HCT116 (cell line): ENCODE measurements at regions not wholly inside any gene's neighbourhood (a gene's known extent, or its start where the extent isn't known, plus 50 kb on each side); places are given as distances from the start of the nearest gene placed in this dataset.

ENCODE experiments used
- ATAC-seq: fragments of 200-7000 bp; cut with Tn5 transposase; 2 replicates; pipeline ENCODE4 v1.9.1; 2020; ENCODE audit warnings: mild to moderate bottlenecking, moderate library complexity
- BruUV-seq: library from RNA; stranded (reverse); fragments of 400-500 nt; replicated peaks from 2 replicates; lab custom pipeline; 2021; lab: Mats Ljungman, UMichigan
- CTCF ChIA-PET: fragments of 300-600 bp; sonication (Branson Sonifier 250); formaldehyde crosslinking; loops from one replicate; lab custom pipeline; 2021; ENCODE audit warnings: antibody characterized with exemption; lab: Charles Lee
- POLR2A ChIA-PET: fragments of 300-600, 350-600 bp; sonication (Branson Sonifier 250); formaldehyde crosslinking; loops from one replicate; lab custom pipeline; 2021; ENCODE audit warnings: antibody characterized with exemption; lab: Charles Lee
- RAD21 ChIA-PET, 2 experiments: fragments of 300-600 bp; sonication (Branson Sonifier 250); formaldehyde crosslinking; loops; one replicate each; lab custom pipeline; 2023; ENCODE audit warnings: low total read pairs in 2 of 2; ENCODE audit not compliant: uncharacterized antibody in 2 of 2, unreplicated experiment in 2 of 2, low non-redundant PET in 1 of 2; lab: Charles Lee
- DNase-seq: peaks from one replicate; pipeline ENCODE4 v3.0.0-alpha.2; 2010; ENCODE audit warnings: low read depth, low spot score
- H2AFZ ChIP-seq: fragments of 200-600 bp; shearing (Covaris generic), sonication (generic); 2 replicates; pipeline ENCODE4 v1.6.1; 2017; ENCODE audit warnings: low read depth, mixed run types, mixed read lengths, antibody characterized with exemption, low read length; ENCODE audit not compliant: poor library complexity, severe bottlenecking
- H3K27ac ChIP-seq: 2 replicates; pipeline ENCODE4 v1.5.1; 2012; ENCODE audit warnings: low read depth, low read length
- H3K27me3 ChIP-seq: fragments of 200-600 bp; sonication (generic); 2 replicates; pipeline ENCODE4 v1.6.1; 2016; ENCODE audit warnings: mixed run types, low read length, mixed read lengths; ENCODE audit not compliant: insufficient read depth
- H3K36me3 ChIP-seq, 2 experiments: fragments of 200-500 bp in 1 of 2; fragments of 200-600 bp in 1 of 2; sonication (Bioruptor generic) in 1 of 2; sonication (generic) in 1 of 2; 2 replicates each; pipeline versions ENCODE4 v1.5.1 to v1.6.1; 2014 to 2016; ENCODE audit warnings: low read length in 2 of 2, inconsistent platforms in 1 of 2, mixed read lengths in 1 of 2, mixed run types in 1 of 2; ENCODE audit not compliant: insufficient read depth in 2 of 2, control insufficient read depth in 1 of 2
- H3K4me1 ChIP-seq, 2 experiments: fragments of 200-600 bp in 1 of 2; sonication (generic) in 1 of 2; 2 replicates each; pipeline versions ENCODE4 v1.5.1 to v1.6.1; 2012 to 2017; ENCODE audit warnings: low read length in 2 of 2, inconsistent platforms in 1 of 2, mild to moderate bottlenecking in 1 of 2, mixed read lengths in 1 of 2, mixed run types in 1 of 2, moderate library complexity in 1 of 2; ENCODE audit not compliant: insufficient read depth in 2 of 2, control insufficient read depth in 1 of 2
- H3K4me2 ChIP-seq: fragments of 200-600 bp; sonication (generic); 2 replicates; pipeline ENCODE4 v1.6.1; 2017; ENCODE audit warnings: mixed run types, low read length, mixed read lengths
- H3K4me3 ChIP-seq, 2 experiments: fragments of 200-600 bp in 1 of 2; sonication (generic) in 1 of 2; replicated peaks in 1 of 2; 2 replicates each; pipeline ENCODE4 v1.5.1; 2011 to 2016; ENCODE audit warnings: low read length in 2 of 2, control low read depth in 1 of 2, low read depth in 1 of 2, mild to moderate bottlenecking in 1 of 2, mixed read lengths in 1 of 2, mixed run types in 1 of 2
- H3K79me2 ChIP-seq: fragments of 200-600 bp; sonication (generic); 2 replicates; pipeline ENCODE4 v1.6.1; 2017; ENCODE audit warnings: mild to moderate bottlenecking, mixed run types, low read length, moderate library complexity, mixed read lengths; ENCODE audit not compliant: insufficient read depth
- H3K9ac ChIP-seq: fragments of 200-600 bp; sonication (generic); 2 replicates; pipeline ENCODE4 v1.6.1; 2016; ENCODE audit warnings: low read length, mixed read lengths
- H3K9me2 ChIP-seq: fragments of 200-600 bp; sonication (generic), shearing (Covaris generic); 2 replicates; pipeline ENCODE4 v1.6.1; 2017; ENCODE audit warnings: mixed run types, mild to moderate bottlenecking, moderate library complexity; ENCODE audit not compliant: insufficient read depth
- H3K9me3 ChIP-seq, 2 experiments: fragments of 200-500 bp in 1 of 2; fragments of 200-600 bp in 1 of 2; sonication (Bioruptor generic) in 1 of 2; sonication (generic) in 1 of 2; 2 replicates each; pipeline ENCODE4 v1.6.1; 2014 to 2017; ENCODE audit warnings: low read length in 2 of 2, mixed read lengths in 2 of 2, inconsistent platforms in 1 of 2, low read depth in 1 of 2, mild to moderate bottlenecking in 1 of 2, mixed run types in 1 of 2, moderate library complexity in 1 of 2; ENCODE audit not compliant: control insufficient read depth in 1 of 2, insufficient read depth in 1 of 2
- H4K20me1 ChIP-seq: fragments of 200-600 bp; sonication (generic), shearing (Covaris generic); 2 replicates; pipeline ENCODE4 v1.6.1; 2017; ENCODE audit warnings: mixed run types, mild to moderate bottlenecking, moderate library complexity; ENCODE audit not compliant: insufficient read depth
- CEBPB ChIP-seq: IDR thresholded peaks from 2 replicates; pipeline ENCODE4 v1.6.1; 2012; ENCODE audit warnings: low read depth
- CTCF ChIP-seq, 3 experiments: fragments of 200-600 bp in 1 of 3; sonication (generic) in 1 of 3; IDR thresholded peaks in 2 of 3; conservative IDR thresholded peaks in 1 of 3; 2 replicates each; pipeline ENCODE4 v1.5.1; 2012 to 2017; ENCODE audit warnings: low read depth in 2 of 3, low read length in 2 of 3, antibody characterized with exemption in 1 of 3, borderline replicate concordance in 1 of 3, control low read depth in 1 of 3, mild to moderate bottlenecking in 1 of 3, mixed read lengths in 1 of 3, mixed run types in 1 of 3, moderate library complexity in 1 of 3; ENCODE audit not compliant: insufficient read depth in 1 of 3
- ELF1 ChIP-seq: IDR thresholded peaks from 2 replicates; pipeline ENCODE4 v1.6.1; 2012; ENCODE audit warnings: low read depth, borderline replicate concordance
- EZH2 ChIP-seq: fragments of 200-600 bp; sonication (generic); IDR thresholded peaks from 2 replicates; pipeline ENCODE4 v1.6.1; 2017; ENCODE audit warnings: antibody characterized with exemption, mixed run types
- EZH2phosphoT487 ChIP-seq: fragments of 200-600 bp; IDR thresholded peaks from 2 replicates; pipeline ENCODE4 v1.6.1; 2018; ENCODE audit warnings: antibody characterized with exemption, borderline replicate concordance
- FOSL1 ChIP-seq: IDR thresholded peaks from 2 replicates; pipeline ENCODE4 v1.6.1; 2012; ENCODE audit warnings: low read depth
- JUND ChIP-seq: IDR thresholded peaks from 2 replicates; pipeline ENCODE4 v1.6.1; 2012
- POLR2A ChIP-seq: IDR thresholded peaks from 2 replicates; pipeline ENCODE4 v1.7.0; 2011; ENCODE audit warnings: borderline replicate concordance; ENCODE audit not compliant: insufficient read depth, insufficient read length; ENCODE audit errors: extremely low read depth
- POLR2AphosphoS5 ChIP-seq: IDR thresholded peaks from 2 replicates; pipeline ENCODE4 v1.6.1; 2011; ENCODE audit warnings: mild to moderate bottlenecking, low read depth, low read length, moderate library complexity
- RAD21 ChIP-seq: IDR thresholded peaks from 2 replicates; pipeline ENCODE4 v1.6.1; 2012; ENCODE audit warnings: low read depth, mild to moderate bottlenecking
- REST ChIP-seq: IDR thresholded peaks from 2 replicates; pipeline ENCODE4 v1.6.1; 2012; ENCODE audit warnings: low read depth
- SIN3A ChIP-seq: IDR thresholded peaks from 2 replicates; pipeline ENCODE4 v1.6.1; 2012; ENCODE audit warnings: low read depth
- TCF7L2 ChIP-seq: IDR thresholded peaks from 2 replicates; pipeline ENCODE4 v1.7.0; 2011; ENCODE audit warnings: borderline replicate concordance, inconsistent platforms; ENCODE audit not compliant: insufficient read depth, insufficient read length; ENCODE audit errors: extremely low read depth
- ZNF274 ChIP-seq: fragments of 200-500 bp; sonication (Bioruptor generic); IDR thresholded peaks from 2 replicates; pipeline ENCODE4 v1.6.1; 2014; ENCODE audit warnings: mild to moderate bottlenecking, low read depth, low read length, inconsistent platforms
- intact Hi-C: fragments of 100-400 bp; cut with micrococcal nuclease; formaldehyde crosslinking; loops from 2 replicates; pipeline ENCODE4 v1.10.0; 2022

GRCh38 chr7:80312139-80312661 is 177.6 kb downstream of the GNAI1 start:
- Histone ChIP-seq H3K27me3 (no peaks in the 10 kb centered on the region), H2AFZ (peak overlapping the region; percentile 6), H3K9me2 (no peaks in the 10 kb centered on the region), H3K9ac (no peak overlapping the region), H3K4me2 (no peak overlapping the region), H3K4me3 (no peak overlapping the region), H3K79me2 (no peaks in the 10 kb centered on the region), H3K4me1 (no peaks in the 10 kb centered on the region; a peak in 1 of 4 replicates), H3K36me3 (no peaks in the 10 kb centered on the region), H3K27ac (no peak overlapping the region), H3K9me3 (no peaks in the 10 kb centered on the region), H4K20me1 (no peaks in the 10 kb centered on the region)
- ATAC-seq, result no peak
- POLR2A ChIA-PET, result no interaction called here
- CTCF ChIA-PET, result no interaction called here
- no peak for TF ChIP-seq REST
- TF ChIP-seq ZNF274, result no peak
- TF ChIP-seq SIN3A, result no peak
- no peak for TF ChIP-seq EZH2phosphoT487
- no peak for TF ChIP-seq FOSL1
- TF ChIP-seq CEBPB, result no peak
- TF ChIP-seq RAD21, result no peak
- RAD21 ChIA-PET, result no interaction called here
- intact Hi-C loops, result no loop called here
- DNase-seq, result no peak
- BruUV-seq, result no TSS peak

- ChIA-PET POLR2A (no interaction called here), RAD21 (no interaction called here), CTCF (no interaction called here)
- DNase-seq, result no peak
- Histone ChIP-seq H4K20me1 (no peaks in the 10 kb centered on the region), H3K4me2 (no peak overlapping the region), H3K79me2 (no peaks in the 10 kb centered on the region), H3K4me1 (no peaks in the 10 kb centered on the region; a peak in 1 of 4 replicates), H3K9me3 (no peaks in the 10 kb centered on the region), H3K36me3 (no peaks in the 10 kb centered on the region), H3K27me3 (no peaks in the 10 kb centered on the region), H2AFZ (no peak overlapping the region), H3K9me2 (no peaks in the 10 kb centered on the region), H3K4me3 (no peak overlapping the region), H3K27ac (no peak overlapping the region), H3K9ac (no peak overlapping the region)
- no peak for ATAC-seq
- intact Hi-C loops, result no loop called here
- no TSS peak for BruUV-seq
- TF ChIP-seq POLR2A, result no peak
- no peak for TF ChIP-seq ELF1
- TF ChIP-seq POLR2AphosphoS5, result no peak
- no peak for TF ChIP-seq CTCF (IDR thresholded peaks at IDR 0.05 in 2 of 3, conservative IDR thresholded peaks at IDR 0.05 in 1 of 3; ENCODE audit: borderline replicate concordance in 1 of 3, insufficient read depth in 1 of 3, low read depth in 2 of 3, low read length in 2 of 3)
- TF ChIP-seq RAD21, result no peak
- TF ChIP-seq EZH2, result no peak
- no peak for TF ChIP-seq TCF7L2
- TF ChIP-seq JUND, result no peak
These were observed 176.7 kb downstream of the GNAI1 start for GRCh38 chr7:80311313-80311712.
